GM12864 (cell line): ENCODE measurements at regions not wholly inside any gene's neighbourhood (a gene's known extent, or its start where the extent isn't known, plus 50 kb on each side); places are given as distances from the start of the nearest gene placed in this dataset.

ENCODE experiments used
- DNase-seq: peaks from one replicate; pipeline ENCODE4 v3.0.0-alpha.2; 2011; ENCODE audit warnings: low read depth
- H3K4me3 ChIP-seq: 2 replicates; pipeline ENCODE4 v1.5.1; 2011; ENCODE audit warnings: mild to moderate bottlenecking, low read depth, low read length, control low read depth
- CTCF ChIP-seq: IDR thresholded peaks from 2 replicates; pipeline ENCODE4 v1.5.1; 2011; ENCODE audit warnings: low read depth, mild to moderate bottlenecking, moderate library complexity, low read length, control low read depth, inconsistent platforms; ENCODE audit errors: missing control alignments

GRCh38 chrX:68932611-68933010, 103.8 kb downstream of the EFNB1 start:
- H3K4me3 ChIP-seq = no peak overlapping the region
- DNase-seq = no peak
- TF ChIP-seq CTCF = no peak

GRCh38 chrX:68931345-68931744, 102.5 kb downstream of the EFNB1 start:
- DNase-seq = no peak
- TF ChIP-seq CTCF = no peak
- H3K4me3 ChIP-seq = no peak overlapping the region

- no peak overlapping the region for H3K4me3 ChIP-seq
- TF ChIP-seq CTCF = no peak
These were observed 101.9 kb downstream of the EFNB1 start for GRCh38 chrX:68930542-68931317.

GRCh38 chrX:68929332-68930150, 100.7 kb downstream of the EFNB1 start:
- DNase-seq = no peak
- TF ChIP-seq CTCF = no peak
- H3K4me3 ChIP-seq = no peak overlapping the region

More at GRCh38 chrX:68930542-68931317, 101.9 kb downstream of the EFNB1 start:
- DNase-seq = no peak

- no peak overlapping the region for H3K4me3 ChIP-seq
- TF ChIP-seq CTCF = no peak
- DNase-seq = no peak
These were observed 99.6 kb downstream of the EFNB1 start for GRCh38 chrX:68928401-68928800.

GRCh38 chrX:68927178-68927577, 98.4 kb downstream of the EFNB1 start:
- no peak for DNase-seq
- H3K4me3 ChIP-seq = no peak overlapping the region
- no peak for TF ChIP-seq CTCF

GRCh38 chrX:68923147-68923546, 94.3 kb downstream of the EFNB1 start:
- DNase-seq = no peak
- no peak overlapping the region for H3K4me3 ChIP-seq
- no peak for TF ChIP-seq CTCF
